ENCODE measurements at regions not wholly inside any gene's neighbourhood (a gene's known extent, or its start where the extent isn't known, plus 50 kb on each side); places are given as distances from the start of the nearest gene placed in this dataset.
A peak's percentile ranks its signal among the peaks of the same experiment; 100 is the strongest.

GRCh38 chr2:55973673-55974072 is 50.1 kb upstream of the EFEMP1 start:
- DNase-seq (ENCODE audit: low spot score) = no peak

- DNase-seq (ENCODE audit: low spot score) = no peak
These were observed 53.1 kb upstream of the EFEMP1 start for GRCh38 chr2:55976681-55977080.

- no peak for DNase-seq (ENCODE audit: low spot score)
These were observed 61.8 kb upstream of the EFEMP1 start for GRCh38 chr2:55985406-55985805.

GRCh38 chr2:55986001-55986400 is 62.4 kb upstream of the EFEMP1 start:
- DNase-seq (ENCODE audit: low spot score) = no peak

GRCh38 chr2:55986700-55987440 is 63.3 kb upstream of the EFEMP1 start:
- DNase-seq (ENCODE audit: low spot score) = no peak

GRCh38 chr2:55989405-55989804 is 65.8 kb upstream of the EFEMP1 start:
- no peak for DNase-seq (ENCODE audit: low spot score)

- no peak for DNase-seq (ENCODE audit: low spot score)
These were observed 68.9 kb upstream of the EFEMP1 start for GRCh38 chr2:55992455-55992854.

GRCh38 chr2:55993685-55994084 is 70.1 kb upstream of the EFEMP1 start:
- DNase-seq (ENCODE audit: low spot score) = no peak

- DNase-seq (ENCODE audit: low spot score) = no peak
These were observed 71.6 kb upstream of the EFEMP1 start for GRCh38 chr2:55995211-55995610.

GRCh38 chr2:55995902-55996301 is 72.3 kb upstream of the EFEMP1 start:
- DNase-seq (ENCODE audit: low spot score) = no peak

- no peak for DNase-seq (ENCODE audit: low spot score)
These were observed 75.6 kb upstream of the EFEMP1 start for GRCh38 chr2:55999231-55999630.

- DNase-seq (ENCODE audit: low spot score) = no peak
These were observed 76.2 kb upstream of the EFEMP1 start for GRCh38 chr2:55999790-56000189.

GRCh38 chr2:56001947-56002346 is 78.4 kb upstream of the EFEMP1 start:
- DNase-seq (ENCODE audit: low spot score) = no peak

GRCh38 chr2:56008661-56009431 is 85.3 kb upstream of the EFEMP1 start:
- DNase-seq (ENCODE audit: low spot score) = peak; percentile 84

GRCh38 chr2:56009758-56010458 is 86.3 kb upstream of the EFEMP1 start:
- peak; percentile 43 for DNase-seq (ENCODE audit: low spot score)

- DNase-seq (ENCODE audit: low spot score) = no peak
These were observed 88.0 kb upstream of the EFEMP1 start for GRCh38 chr2:56011624-56012023.

- no peak for DNase-seq (ENCODE audit: low spot score)
These were observed 88.7 kb upstream of the EFEMP1 start for GRCh38 chr2:56012221-56012765.

GRCh38 chr2:56013475-56013874 is 89.9 kb upstream of the EFEMP1 start:
- no peak for DNase-seq (ENCODE audit: low spot score)

- DNase-seq (ENCODE audit: low spot score) = no peak
These were observed 90.6 kb upstream of the EFEMP1 start for GRCh38 chr2:56014046-56014730.

GRCh38 chr2:56015711-56016115 is 92.1 kb upstream of the EFEMP1 start:
- peak; percentile 5 for DNase-seq (ENCODE audit: low spot score)

- DNase-seq (ENCODE audit: low spot score) = no peak
These were observed 94.2 kb upstream of the EFEMP1 start for GRCh38 chr2:56017784-56018183.

GRCh38 chr2:56018267-56018666 is 94.7 kb upstream of the EFEMP1 start:
- no peak for DNase-seq (ENCODE audit: low spot score)

Measured in SK-N-DZ (cell line).